Ascending aorta (tissue), 2 donors: ENCODE measurements at regions not wholly inside any gene's neighbourhood (a gene's known extent, or its start where the extent isn't known, plus 50 kb on each side); places are given as distances from the start of the nearest gene placed in this dataset.

Experiments used
- DNase-seq, 2 donors: peaks; one replicate each; pipeline ENCODE4 v3.0.0-alpha.2; 2019; ENCODE audit warnings: low spot score in 2 of 2
- H3K27ac ChIP-seq, 2 donors: fragments of 200-600 bp; sonication (generic); one replicate each; pipeline ENCODE4 v1.5.1; 2016 to 2017; ENCODE audit warnings: mild to moderate bottlenecking in 1 of 2
- H3K27me3 ChIP-seq: fragments of 200-600 bp; sonication (generic); one replicate; pipeline ENCODE4 v1.5.1; 2017
- H3K36me3 ChIP-seq, 2 donors: fragments of 200-600 bp; sonication (generic); one replicate each; pipeline ENCODE4 v1.5.1; 2016
- H3K4me1 ChIP-seq, 2 donors: fragments of 200-600 bp; sonication (generic); one replicate each; pipeline ENCODE4 v1.5.1; 2016 to 2017; ENCODE audit warnings: mild to moderate bottlenecking in 1 of 2
- H3K4me3 ChIP-seq, 2 donors: fragments of 200-600 bp; sonication (generic); one replicate each; pipeline ENCODE4 v1.5.1; 2016 to 2017; ENCODE audit warnings: mild to moderate bottlenecking in 1 of 2
- H3K9me3 ChIP-seq, 2 donors: fragments of 200-600 bp; sonication (generic); one replicate each; pipeline ENCODE4 v1.5.1; 2016
- intact Hi-C: fragments of 100-400 bp; cut with DNase I; formaldehyde crosslinking; loops from one replicate; pipeline ENCODE4 v1.15.1; 2023
- TF ChIP-seq, protein P1 (sequence below), 3 experiments: fragments of 200-600 bp in 2 of 3; fragments of 450-650 bp in 1 of 3; sonication (generic) in 2 of 3; IDR thresholded peaks; one replicate each; pipeline ENCODE4 v1.5.1; 2016 to 2019; ENCODE audit warnings: antibody characterized with exemption in 3 of 3, mild to moderate bottlenecking in 1 of 3, moderate library complexity in 1 of 3

DNA sequence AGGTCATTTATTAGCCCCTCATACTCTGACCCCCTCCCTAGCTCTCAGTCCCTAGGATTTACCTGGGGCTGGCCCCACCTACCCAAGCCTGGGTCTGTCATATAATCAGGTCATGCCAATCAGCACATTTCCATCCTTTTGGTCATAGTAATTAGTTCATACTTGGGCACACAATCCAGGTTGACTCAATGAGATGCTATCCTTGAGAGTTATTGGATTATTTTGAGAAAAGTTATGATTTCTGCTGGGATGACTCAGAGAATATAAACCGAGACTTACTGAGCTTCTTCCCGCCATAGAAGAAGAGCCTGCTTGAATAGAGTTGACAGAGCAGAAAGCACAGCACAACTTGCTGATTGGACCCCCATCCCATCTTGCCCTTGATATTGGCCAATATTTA, 331.5 kb downstream of the CBLN1 start:
- intact Hi-C loops: no loop called here
- Histone ChIP-seq H3K9me3 (no peaks in the 10 kb centered on the region), H3K4me1 (no peaks in the 10 kb centered on the region), H3K27me3 (no peaks in the 10 kb centered on the region), H3K27ac (no peak overlapping the region), H3K4me3 (no peak overlapping the region), H3K36me3 (no peaks in the 10 kb centered on the region)
- DNase-seq: no peak
- TF ChIP-seq, protein P1, sequence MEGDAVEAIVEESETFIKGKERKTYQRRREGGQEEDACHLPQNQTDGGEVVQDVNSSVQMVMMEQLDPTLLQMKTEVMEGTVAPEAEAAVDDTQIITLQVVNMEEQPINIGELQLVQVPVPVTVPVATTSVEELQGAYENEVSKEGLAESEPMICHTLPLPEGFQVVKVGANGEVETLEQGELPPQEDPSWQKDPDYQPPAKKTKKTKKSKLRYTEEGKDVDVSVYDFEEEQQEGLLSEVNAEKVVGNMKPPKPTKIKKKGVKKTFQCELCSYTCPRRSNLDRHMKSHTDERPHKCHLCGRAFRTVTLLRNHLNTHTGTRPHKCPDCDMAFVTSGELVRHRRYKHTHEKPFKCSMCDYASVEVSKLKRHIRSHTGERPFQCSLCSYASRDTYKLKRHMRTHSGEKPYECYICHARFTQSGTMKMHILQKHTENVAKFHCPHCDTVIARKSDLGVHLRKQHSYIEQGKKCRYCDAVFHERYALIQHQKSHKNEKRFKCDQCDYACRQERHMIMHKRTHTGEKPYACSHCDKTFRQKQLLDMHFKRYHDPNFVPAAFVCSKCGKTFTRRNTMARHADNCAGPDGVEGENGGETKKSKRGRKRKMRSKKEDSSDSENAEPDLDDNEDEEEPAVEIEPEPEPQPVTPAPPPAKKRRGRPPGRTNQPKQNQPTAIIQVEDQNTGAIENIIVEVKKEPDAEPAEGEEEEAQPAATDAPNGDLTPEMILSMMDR (IDR thresholded peaks at IDR 0.05): no peak

DNA sequence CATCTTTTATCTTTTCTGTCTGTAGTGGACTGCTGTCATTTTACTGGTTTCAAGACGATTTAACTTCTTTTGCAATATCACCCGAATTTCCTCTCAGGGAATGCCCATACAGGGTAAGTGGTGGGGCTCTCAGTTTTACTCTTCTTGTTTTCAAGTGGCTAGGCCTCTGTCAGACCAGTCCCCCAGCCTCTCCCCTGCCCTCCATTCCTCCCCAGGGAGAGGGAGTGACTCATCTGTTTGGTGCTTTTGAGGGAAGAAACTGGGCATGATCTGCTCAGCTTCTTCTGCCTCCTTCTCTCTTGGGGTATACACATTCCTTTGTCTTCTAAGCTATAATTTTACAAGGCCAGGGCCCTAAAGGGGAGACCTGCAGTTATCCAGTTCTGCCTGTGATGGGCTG, 332.0 kb downstream of the CBLN1 start:
- H3K27me3 ChIP-seq: no peaks in the 10 kb centered on the region
- H3K4me1 ChIP-seq: no peaks in the 10 kb centered on the region
- DNase-seq: no peak
- H3K4me3 ChIP-seq: no peak overlapping the region
- TF ChIP-seq, protein P1 (IDR thresholded peaks at IDR 0.05): no peak
- H3K9me3 ChIP-seq: no peaks in the 10 kb centered on the region
- H3K36me3 ChIP-seq: no peaks in the 10 kb centered on the region
- no peak overlapping the region for H3K27ac ChIP-seq
- intact Hi-C loops: no loop called here

DNA sequence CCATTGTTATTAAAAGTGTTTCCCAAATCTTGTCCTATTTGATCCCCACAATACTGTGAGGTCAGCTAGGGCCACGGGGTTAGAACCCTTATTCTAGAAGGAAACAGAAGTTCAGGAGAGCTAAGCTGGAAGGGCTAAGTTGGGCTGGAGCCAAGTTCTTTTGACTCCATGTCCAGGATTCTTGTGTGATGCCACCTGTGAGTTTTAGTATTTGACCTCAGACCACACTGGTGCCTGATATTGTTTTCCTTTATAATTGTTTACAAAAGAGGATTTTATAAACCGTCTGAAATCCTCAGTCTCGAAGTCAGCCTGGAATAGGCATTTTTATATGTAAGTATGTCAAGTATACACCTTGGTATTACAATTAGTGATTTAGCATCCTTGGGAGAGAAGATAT, 332.7 kb downstream of the CBLN1 start:
- TF ChIP-seq, protein P1 (IDR thresholded peaks at IDR 0.05): no peak
- Histone ChIP-seq H3K36me3 (no peaks in the 10 kb centered on the region), H3K4me3 (no peak overlapping the region), H3K4me1 (no peaks in the 10 kb centered on the region), H3K27ac (no peak overlapping the region), H3K27me3 (no peaks in the 10 kb centered on the region), H3K9me3 (no peaks in the 10 kb centered on the region)
- DNase-seq: no peak
- intact Hi-C loops: no loop called here

DNA sequence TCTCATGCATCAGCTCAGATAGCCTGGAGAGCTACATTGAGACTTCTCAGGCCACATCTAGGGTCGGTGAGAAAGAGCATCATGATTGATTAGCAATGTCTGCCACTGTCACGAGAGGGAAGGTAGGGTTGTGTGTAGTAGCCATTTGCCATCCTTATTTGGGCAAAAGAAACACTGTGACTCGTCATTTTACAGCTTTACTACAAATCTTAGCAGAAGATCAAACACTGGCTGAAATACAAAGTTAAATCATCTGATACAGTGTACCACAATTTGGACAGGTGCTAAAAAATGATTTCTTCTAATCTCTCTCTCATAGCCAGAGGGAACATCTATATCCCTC, 334.3 kb downstream of the CBLN1 start:
- no peak overlapping the region for H3K4me3 ChIP-seq
- no peaks in the 10 kb centered on the region for H3K27me3 ChIP-seq
- no peaks in the 10 kb centered on the region for H3K9me3 ChIP-seq
- no peaks in the 10 kb centered on the region for H3K36me3 ChIP-seq
- TF ChIP-seq, protein P1 (IDR thresholded peaks at IDR 0.05): no peak
- DNase-seq: no peak
- no peaks in the 10 kb centered on the region for H3K4me1 ChIP-seq
- H3K27ac ChIP-seq: no peak overlapping the region
- intact Hi-C loops: no loop called here

DNA sequence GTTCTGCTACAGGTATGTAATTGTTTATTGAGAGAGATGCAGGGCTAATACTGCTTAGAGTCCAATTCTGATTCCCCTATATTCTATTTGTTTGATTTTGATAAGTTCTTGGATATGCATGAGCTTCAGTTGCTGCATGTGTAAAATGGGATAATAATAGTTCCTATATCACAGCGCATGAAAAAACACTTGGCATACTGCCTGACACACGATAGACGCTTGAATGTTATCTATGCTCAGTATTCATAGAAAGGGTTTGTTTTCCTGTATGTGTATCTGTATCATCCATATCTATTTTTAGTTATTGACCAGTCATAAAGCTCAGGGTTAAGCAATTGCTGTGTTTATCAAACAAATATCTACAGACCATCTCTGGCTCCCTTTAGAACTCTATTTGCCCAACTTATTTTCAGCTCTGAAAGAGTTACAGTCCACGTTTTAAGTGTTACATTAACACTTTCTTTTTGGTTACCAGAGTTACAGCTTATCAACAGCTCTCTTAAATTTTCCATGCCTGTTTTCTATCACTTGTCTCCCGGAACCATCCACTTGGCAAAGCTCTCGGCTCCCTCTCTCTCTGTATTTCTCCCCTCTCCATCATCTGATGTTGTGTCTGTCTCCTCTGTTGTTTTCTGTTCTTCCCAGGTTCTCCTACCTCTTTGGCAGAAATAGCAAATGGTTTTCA, 334.8 kb downstream of the CBLN1 start:
- H3K4me3 ChIP-seq: no peak overlapping the region
- no peaks in the 10 kb centered on the region for H3K4me1 ChIP-seq
- no peak for DNase-seq
- intact Hi-C loops: no loop called here
- H3K9me3 ChIP-seq: no peaks in the 10 kb centered on the region
- H3K27me3 ChIP-seq: no peaks in the 10 kb centered on the region
- H3K27ac ChIP-seq: no peak overlapping the region
- TF ChIP-seq, protein P1 (IDR thresholded peaks at IDR 0.05): no peak
- H3K36me3 ChIP-seq: no peaks in the 10 kb centered on the region

DNA sequence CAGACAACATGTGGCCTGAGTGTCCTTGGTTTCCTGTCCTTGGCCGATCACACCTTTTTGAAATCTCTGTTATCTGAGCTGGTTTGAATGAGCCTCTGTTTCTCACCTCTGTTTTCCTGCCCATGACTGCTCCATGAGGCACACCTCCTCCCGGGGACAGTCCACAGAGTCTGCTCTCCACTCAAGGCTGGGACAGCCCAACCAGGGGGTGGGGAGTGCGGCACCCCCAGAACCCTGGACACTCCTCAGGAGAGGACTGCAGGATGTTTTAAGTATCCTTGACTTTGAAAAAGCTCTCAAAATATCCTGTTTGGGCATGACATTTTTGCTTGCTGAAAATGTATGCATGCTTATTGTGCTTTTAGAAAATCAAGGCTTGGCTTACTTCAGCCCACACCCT, 333.0 kb upstream of the N4BP1 start:
- DNase-seq: no peak
- H3K36me3 ChIP-seq: no peaks in the 10 kb centered on the region
- intact Hi-C loops: no loop called here
- H3K4me3 ChIP-seq: no peak overlapping the region
- H3K9me3 ChIP-seq: no peaks in the 10 kb centered on the region
- no peaks in the 10 kb centered on the region for H3K27me3 ChIP-seq
- TF ChIP-seq, protein P1 (IDR thresholded peaks at IDR 0.05): no peak
- no peak overlapping the region for H3K27ac ChIP-seq
- H3K4me1 ChIP-seq: no peaks in the 10 kb centered on the region
